ENCODE measurements at regions not wholly inside any gene's neighbourhood (a gene's known extent, or its start where the extent isn't known, plus 50 kb on each side); places are given as distances from the start of the nearest gene placed in this dataset.
A peak's percentile ranks its signal among the peaks of the same experiment; 100 is the strongest.

DNA sequence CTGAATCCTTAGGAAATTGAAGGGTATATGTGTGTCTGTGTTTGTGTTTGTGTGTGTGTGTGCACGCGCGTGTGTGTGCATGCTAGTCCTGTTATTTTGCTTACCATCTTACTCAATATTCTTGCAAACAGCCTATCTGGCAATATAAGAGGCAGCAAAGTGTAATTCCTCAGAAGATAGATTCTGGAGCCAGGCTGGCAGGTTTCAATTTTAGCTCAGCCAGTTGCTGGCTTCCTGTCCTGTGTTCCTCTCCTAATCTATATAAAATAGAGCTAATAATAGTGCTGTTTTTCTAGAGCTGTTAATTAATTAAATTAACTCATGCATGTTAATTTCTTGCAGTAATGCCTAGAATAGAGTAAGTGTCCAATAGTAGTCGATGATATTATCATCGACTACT lies 256.2 kb downstream of the PIK3C3 start:
- no peaks in the 10 kb centered on the region for H3K4me1 ChIP-seq (ENCODE audit: insufficient read depth)
- no peak for DNase-seq (ENCODE audit: extremely low spot score)
- H3K27ac ChIP-seq (ENCODE audit: low read depth), result no peak overlapping the region
- no peak overlapping the region for H3K4me3 ChIP-seq (ENCODE audit: low read depth, low read length)
- H3K36me3 ChIP-seq (ENCODE audit: insufficient read depth), result no peaks in the 10 kb centered on the region
- 97% methylated on average over 5 of the region's 5 CpGs for WGBS

DNA sequence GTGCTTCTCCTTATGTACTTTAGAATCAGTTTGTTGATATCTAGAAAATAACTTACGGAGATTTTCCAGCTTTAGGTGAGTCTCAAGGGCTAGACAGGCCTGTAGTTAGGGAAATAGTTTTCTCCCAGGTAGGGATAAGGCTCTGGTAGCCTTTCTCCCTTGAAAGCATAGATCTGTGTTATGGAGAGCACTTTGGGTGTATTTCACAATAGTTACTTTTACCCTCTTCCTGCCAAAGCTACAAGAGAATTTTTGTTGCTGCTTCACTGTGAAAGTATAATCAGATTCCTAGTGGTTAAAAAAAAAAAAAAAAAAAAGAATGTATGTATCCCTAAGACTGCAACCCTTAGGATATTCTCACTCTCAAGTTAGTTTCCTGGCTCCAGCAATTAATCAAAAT lies 267.5 kb downstream of the PIK3C3 start:
- H3K4me1 ChIP-seq (ENCODE audit: insufficient read depth), result no peaks in the 10 kb centered on the region
- 74% methylated on average over 1 of the region's 1 CpG for WGBS
- H3K36me3 ChIP-seq (ENCODE audit: insufficient read depth), result no peaks in the 10 kb centered on the region
- H3K4me3 ChIP-seq (ENCODE audit: low read depth, low read length), result no peak overlapping the region
- DNase-seq (ENCODE audit: extremely low spot score), result no peak
- no peak overlapping the region for H3K27ac ChIP-seq (ENCODE audit: low read depth)

DNA sequence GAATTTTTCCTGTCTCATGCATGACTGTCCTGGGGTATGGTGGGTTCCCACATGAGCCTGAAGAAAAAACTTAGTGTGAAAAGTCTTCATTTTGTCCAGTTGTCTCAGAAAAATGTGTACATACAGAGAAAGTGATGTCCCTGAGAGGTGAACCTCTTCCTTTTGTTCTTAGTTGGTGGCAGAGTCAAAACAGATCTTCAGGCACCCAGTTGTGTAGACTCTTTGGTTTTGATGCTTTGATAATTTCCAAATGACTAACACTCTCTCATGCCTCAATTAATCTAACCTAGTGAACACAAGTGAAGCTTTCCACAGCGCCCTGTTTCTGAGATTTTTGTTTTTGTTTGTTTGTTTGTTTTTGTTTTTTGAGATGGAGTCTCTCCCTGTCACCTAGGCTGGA lies 273.5 kb downstream of the PIK3C3 start:
- no peaks in the 10 kb centered on the region for H3K4me1 ChIP-seq (ENCODE audit: insufficient read depth)
- no peaks in the 10 kb centered on the region for H3K36me3 ChIP-seq (ENCODE audit: insufficient read depth)
- no peak for DNase-seq (ENCODE audit: extremely low spot score)
- 89% methylated on average over 1 of the region's 1 CpG for WGBS
- H3K4me3 ChIP-seq (ENCODE audit: low read depth, low read length), result no peak overlapping the region
- no peak overlapping the region for H3K27ac ChIP-seq (ENCODE audit: low read depth)

DNA sequence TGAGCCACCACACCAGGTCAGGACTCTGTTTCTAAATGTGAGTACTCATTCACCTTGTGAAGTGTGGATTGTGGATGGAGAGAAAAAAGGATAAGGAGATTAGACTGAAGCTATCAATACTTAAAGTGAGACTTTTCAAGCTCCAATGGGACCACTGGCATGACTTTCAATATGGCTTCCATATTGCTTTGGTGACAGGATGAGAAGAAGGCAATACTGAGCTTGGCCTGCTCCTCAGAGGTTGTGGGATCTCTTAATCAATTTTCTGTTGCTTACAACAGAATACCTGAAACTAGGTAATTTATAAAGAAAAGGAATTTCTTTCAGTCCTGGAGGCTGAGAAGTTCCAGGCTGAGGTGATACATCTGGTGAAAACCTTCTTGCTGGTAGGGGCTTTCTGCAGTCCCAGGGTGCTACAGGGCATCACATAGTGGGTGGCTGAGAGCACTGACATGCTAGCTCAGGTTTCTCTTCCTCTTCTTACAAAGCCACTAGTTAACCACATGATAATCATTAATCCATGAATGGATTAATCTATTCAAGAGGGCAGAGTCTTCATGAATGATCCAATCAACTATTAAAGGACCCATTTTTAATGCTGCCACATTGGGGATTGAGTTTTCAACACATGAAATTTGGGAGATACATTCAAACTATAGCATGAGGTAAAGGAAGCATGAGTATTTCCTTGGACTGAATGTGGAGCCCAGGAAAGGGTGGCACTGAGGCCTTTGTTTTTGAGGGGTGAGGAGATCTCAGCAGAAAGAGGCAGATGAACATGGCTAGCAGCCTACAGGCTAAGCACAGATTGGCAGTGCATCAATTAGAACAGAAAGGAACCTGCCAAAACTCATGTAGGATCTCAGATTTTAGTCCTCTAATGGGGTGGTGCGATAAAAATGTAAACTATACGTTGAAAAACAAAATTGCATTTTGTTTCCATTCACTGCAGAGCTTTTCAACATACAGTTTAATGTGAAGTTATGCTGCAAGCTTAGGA lies 274.5 kb downstream of the PIK3C3 start:
- no peak overlapping the region for H3K27ac ChIP-seq (ENCODE audit: low read depth)
- H3K36me3 ChIP-seq (ENCODE audit: insufficient read depth), result no peaks in the 10 kb centered on the region
- DNase-seq (ENCODE audit: extremely low spot score), result no peak
- 86% methylated on average over 2 of the region's 2 CpGs for WGBS
- no peak overlapping the region for H3K4me3 ChIP-seq (ENCODE audit: low read depth, low read length)
- H3K4me1 ChIP-seq (ENCODE audit: insufficient read depth), result no peaks in the 10 kb centered on the region

DNA sequence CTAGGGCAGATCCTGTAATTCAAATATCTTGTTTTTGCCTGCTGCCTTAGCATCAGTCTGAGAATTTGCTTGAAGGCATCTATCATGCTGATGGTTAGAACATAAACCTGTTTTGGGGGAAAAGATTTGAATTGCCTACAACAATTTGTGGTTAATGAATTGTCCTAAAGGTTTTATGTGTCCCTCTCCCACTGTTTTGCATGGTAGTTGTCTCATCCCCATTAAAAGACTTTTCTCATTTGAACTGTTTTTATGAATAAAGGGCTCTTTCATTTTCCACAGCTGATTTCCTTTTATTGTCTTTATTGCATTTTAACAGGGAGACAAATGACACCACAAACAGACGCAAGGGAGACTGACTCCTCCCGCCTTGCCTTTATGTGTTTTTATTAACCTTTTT lies 275.6 kb downstream of the PIK3C3 start:
- no peaks in the 10 kb centered on the region for H3K4me1 ChIP-seq (ENCODE audit: insufficient read depth)
- 26% methylated on average over 2 of the region's 2 CpGs for WGBS
- no peak for DNase-seq (ENCODE audit: extremely low spot score)
- no peak overlapping the region for H3K27ac ChIP-seq (ENCODE audit: low read depth)
- no peak overlapping the region for H3K4me3 ChIP-seq (ENCODE audit: low read depth, low read length)
- no peaks in the 10 kb centered on the region for H3K36me3 ChIP-seq (ENCODE audit: insufficient read depth)

DNA sequence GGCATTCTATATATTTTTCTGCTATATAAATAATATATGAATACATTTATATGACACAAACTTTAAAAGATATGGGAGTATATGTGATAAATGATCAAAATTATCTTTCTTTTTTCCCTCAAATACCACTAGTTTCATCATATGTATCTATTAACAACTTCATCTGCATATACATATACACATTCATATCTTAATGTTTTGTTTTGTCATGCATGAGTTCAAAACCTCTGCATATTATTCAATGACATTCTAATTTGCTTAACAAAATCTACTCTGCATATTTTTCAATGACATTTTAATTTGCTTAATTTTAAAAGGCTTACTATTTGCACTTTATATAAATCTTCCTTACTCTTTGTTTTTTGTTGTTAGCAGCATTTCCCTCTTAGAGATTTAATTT lies 276.2 kb downstream of the PIK3C3 start:
- Histone ChIP-seq H3K36me3 (ENCODE audit: insufficient read depth) (no peaks in the 10 kb centered on the region), H3K27ac (ENCODE audit: low read depth) (no peak overlapping the region), H3K4me3 (ENCODE audit: low read depth, low read length) (no peak overlapping the region), H3K4me1 (ENCODE audit: insufficient read depth) (no peaks in the 10 kb centered on the region)
- no peak for DNase-seq (ENCODE audit: extremely low spot score)

DNA sequence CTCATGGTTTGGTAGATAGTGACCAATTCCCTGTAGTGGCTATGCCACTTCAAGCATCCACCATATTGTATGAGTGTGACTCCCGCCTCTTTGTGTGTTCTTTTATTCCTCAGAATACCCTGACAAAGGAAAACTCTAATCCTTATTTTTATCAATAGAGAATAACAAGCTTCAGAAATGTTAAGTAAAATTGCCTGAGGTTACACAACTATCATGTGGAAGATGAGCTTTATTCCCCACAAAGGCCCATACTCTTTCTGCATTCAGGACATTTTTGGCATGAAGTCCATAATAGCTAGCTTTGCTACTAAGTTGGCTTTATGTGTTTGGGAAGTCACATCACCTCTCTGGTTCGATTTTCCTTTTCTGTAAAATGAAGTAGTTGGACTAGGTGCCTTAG lies 276.8 kb downstream of the PIK3C3 start:
- Histone ChIP-seq H3K27ac (ENCODE audit: low read depth) (no peak overlapping the region), H3K4me1 (ENCODE audit: insufficient read depth) (no peaks in the 10 kb centered on the region), H3K36me3 (ENCODE audit: insufficient read depth) (no peaks in the 10 kb centered on the region), H3K4me3 (ENCODE audit: low read depth, low read length) (no peak overlapping the region)
- DNase-seq (ENCODE audit: extremely low spot score), result no peak
- 80% methylated on average over 2 of the region's 2 CpGs for WGBS

DNA sequence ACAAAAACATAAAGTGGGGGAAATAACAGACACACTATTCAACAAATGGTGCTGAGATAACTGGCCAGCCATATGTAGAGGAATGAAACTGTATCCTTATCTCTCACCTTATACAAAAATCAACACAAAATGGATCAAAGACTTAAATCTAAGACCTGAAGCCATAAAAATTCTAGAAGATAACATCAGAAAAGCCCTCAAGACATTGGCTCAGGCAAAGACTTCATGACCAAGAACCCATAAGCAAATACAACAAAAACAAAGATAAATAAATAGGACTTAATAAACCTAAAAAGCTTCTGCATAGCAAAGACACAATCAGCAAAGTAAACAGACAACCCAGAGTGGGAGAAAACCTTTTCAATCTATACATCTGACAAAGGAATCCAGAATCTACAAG lies 278.9 kb downstream of the PIK3C3 start:
- no peak for DNase-seq (ENCODE audit: extremely low spot score)
- Histone ChIP-seq H3K4me3 (ENCODE audit: low read depth, low read length) (no peak overlapping the region), H3K4me1 (ENCODE audit: insufficient read depth) (no peaks in the 10 kb centered on the region), H3K36me3 (ENCODE audit: insufficient read depth) (no peaks in the 10 kb centered on the region), H3K27ac (ENCODE audit: low read depth) (no peak overlapping the region)

DNA sequence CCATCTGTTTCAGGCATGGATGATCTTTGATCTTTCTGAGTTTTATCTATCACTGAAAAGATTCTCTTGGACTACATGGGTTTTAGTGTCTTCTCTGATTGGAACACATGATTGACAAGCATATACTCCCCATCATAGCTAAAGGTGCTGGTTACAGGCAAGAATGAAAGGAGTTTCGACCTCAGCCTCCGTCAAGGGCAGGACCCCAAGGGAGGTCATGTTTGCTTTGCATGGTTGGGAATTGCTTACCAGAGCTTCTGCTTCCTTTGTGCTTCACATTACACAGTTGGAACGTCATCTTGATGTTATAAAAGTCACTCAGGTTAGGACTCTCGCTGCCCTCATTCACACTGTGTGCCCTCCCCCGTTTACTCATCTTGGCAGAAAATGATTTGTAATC lies 287.7 kb downstream of the PIK3C3 start:
- no peaks in the 10 kb centered on the region for H3K36me3 ChIP-seq (ENCODE audit: insufficient read depth)
- H3K4me1 ChIP-seq (ENCODE audit: insufficient read depth), result no peaks in the 10 kb centered on the region
- no peak overlapping the region for H3K27ac ChIP-seq (ENCODE audit: low read depth)
- no peak for DNase-seq (ENCODE audit: extremely low spot score)
- H3K4me3 ChIP-seq (ENCODE audit: low read depth, low read length), result no peak overlapping the region
- 55% methylated on average over 5 of the region's 5 CpGs for WGBS

DNA sequence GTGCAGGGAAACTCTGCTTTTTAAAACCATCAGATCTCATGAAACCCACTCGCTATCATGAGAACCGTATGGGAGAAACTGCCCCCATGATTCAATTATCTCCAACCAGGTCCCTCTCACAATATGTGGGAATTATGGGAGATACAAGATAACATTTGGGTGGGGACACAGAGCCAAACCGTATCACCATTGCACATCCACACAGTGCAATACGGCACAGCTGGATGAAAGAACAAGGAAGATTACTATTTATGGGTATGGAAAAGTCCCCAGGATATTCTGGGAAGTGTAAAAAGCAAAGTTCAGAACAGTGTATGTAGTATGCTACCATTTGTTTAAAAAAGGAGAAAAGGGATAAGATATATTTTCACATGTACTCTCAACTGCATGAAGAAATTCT lies 290.1 kb downstream of the PIK3C3 start:
- WGBS, result 83% methylated on average over 4 of the region's 4 CpGs
- Histone ChIP-seq H3K36me3 (ENCODE audit: insufficient read depth) (no peaks in the 10 kb centered on the region), H3K4me3 (ENCODE audit: low read depth, low read length) (no peak overlapping the region), H3K4me1 (ENCODE audit: insufficient read depth) (no peaks in the 10 kb centered on the region), H3K27ac (ENCODE audit: low read depth) (no peak overlapping the region)
- DNase-seq (ENCODE audit: extremely low spot score), result no peak

DNA sequence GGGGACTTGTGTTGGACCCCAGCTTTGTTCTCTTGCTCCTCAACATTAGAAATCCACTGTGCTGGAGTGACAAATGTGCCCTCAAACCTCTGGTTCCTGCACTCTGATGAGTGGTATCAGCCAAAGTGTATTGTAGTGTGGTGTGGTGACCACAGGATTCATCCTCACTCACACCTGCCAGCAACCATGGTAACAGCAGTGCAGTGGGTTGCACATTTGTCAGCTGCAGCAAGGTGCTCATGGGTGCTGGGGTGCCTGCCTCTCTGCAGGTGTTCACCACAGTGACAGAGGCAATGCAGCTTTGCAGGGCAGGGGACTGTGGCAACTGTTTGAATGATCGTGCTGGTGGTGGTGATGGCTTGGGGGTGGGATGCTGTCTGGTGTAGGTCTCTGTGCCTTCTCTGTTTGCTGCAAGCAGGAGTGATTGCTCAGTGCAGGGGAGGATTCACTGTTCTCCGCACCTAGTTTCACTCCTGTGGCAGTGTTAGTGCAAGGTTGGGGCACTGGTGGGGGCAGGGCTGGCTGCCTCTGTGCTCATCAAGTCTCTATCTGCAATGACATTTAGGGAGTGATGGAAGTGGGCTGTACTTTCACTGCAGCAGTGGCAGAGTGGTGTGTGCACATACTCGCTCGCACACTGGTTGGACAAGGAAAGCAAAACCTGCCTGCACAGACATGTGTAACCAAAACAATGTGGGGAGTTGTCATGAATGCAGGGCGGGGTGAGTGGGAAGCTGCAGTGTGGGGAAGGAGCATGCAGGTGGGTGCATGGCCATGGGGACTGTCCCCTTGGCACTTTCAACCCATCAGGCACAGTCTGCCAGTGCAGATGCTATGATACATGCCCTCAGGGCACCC lies 301.1 kb downstream of the PIK3C3 start:
- no peaks in the 10 kb centered on the region for H3K36me3 ChIP-seq (ENCODE audit: insufficient read depth)
- WGBS, result 83% methylated on average over 5 of the region's 5 CpGs
- H3K4me3 ChIP-seq (ENCODE audit: low read depth, low read length), result no peak overlapping the region
- peak; percentile 23 for DNase-seq (ENCODE audit: extremely low spot score)
- no peaks in the 10 kb centered on the region for H3K4me1 ChIP-seq (ENCODE audit: insufficient read depth)
- H3K27ac ChIP-seq (ENCODE audit: low read depth), result no peak overlapping the region

DNA sequence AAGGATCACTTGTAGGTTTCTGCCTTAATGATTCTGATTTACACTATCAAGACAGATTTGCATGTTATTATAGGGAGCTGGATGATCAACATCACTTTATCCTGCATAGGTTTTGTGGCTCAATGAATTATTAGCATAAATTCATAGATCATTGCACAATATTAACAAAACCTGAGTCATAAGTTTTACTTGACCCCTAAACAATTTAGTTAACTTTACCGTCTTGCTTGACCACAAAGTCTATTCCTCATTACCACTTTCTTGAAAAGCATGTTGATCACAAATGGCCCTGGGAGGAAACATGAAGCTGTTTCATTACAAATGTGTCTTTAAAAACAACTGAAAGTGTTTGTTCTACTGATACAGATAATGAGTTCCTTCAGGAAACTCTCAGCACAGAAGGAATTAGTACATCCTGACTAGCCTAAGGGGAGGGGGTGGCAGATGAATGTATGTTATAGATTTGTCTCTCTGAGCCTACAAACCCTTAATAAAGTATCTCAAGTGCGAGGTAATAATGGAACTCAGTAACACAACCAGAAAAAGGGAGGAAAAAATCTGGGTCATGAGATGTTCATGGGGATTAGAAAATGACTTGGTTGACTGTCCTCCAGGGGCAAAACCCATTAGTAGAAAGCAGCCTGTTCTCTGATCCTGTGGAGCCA lies 303.4 kb downstream of the PIK3C3 start:
- DNase-seq (ENCODE audit: extremely low spot score), result no peak
- no peak overlapping the region for H3K4me3 ChIP-seq (ENCODE audit: low read depth, low read length)
- H3K27ac ChIP-seq (ENCODE audit: low read depth), result no peak overlapping the region
- H3K4me1 ChIP-seq (ENCODE audit: insufficient read depth), result no peaks in the 10 kb centered on the region
- no peaks in the 10 kb centered on the region for H3K36me3 ChIP-seq (ENCODE audit: insufficient read depth)
- 80% methylated on average over 2 of the region's 2 CpGs for WGBS

DNA sequence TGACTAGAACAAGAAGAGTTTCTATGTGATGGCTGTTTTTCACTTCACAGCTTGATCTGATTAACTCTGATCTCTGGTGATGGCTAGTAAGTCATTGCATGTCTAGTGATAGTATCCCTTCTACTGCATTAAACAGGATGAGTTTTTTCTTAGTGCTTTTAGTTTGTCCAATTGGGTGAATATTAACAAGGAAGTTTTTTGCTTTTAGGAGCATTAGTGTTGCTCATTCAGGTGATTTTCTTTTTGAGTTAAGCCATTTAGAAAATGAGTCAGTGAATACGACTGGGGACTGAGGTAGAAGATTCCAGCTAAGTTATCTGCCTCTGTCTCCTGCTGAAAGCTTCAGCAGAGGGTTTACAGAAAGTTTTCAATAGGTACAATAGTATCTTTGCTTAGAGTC lies 306.7 kb downstream of the PIK3C3 start:
- no peak for DNase-seq (ENCODE audit: extremely low spot score)
- no peaks in the 10 kb centered on the region for H3K36me3 ChIP-seq (ENCODE audit: insufficient read depth)
- no peak overlapping the region for H3K4me3 ChIP-seq (ENCODE audit: low read depth, low read length)
- WGBS, result 73% methylated on average over 1 of the region's 1 CpG
- H3K4me1 ChIP-seq (ENCODE audit: insufficient read depth), result no peaks in the 10 kb centered on the region
- no peak overlapping the region for H3K27ac ChIP-seq (ENCODE audit: low read depth)

DNA sequence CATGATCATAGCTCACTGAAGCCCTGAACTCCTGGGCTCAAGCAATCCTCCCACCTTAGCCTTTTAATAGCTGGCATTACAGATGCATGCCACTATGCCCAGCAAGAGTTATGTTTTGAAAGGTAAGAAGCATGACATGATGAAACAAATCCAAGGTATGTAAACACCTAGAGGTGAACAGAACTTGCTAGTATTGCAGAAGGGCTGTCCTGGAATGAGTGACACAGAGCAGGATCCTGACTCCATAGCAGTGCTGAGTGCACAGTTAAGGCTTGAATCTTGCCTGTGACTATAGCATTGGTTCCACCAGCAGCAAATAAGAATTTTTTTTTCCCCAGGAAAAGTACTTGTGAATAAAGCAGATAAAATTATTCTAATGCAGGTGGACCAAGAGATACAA lies 309.5 kb downstream of the PIK3C3 start:
- Histone ChIP-seq H3K36me3 (ENCODE audit: insufficient read depth) (no peaks in the 10 kb centered on the region), H3K27ac (ENCODE audit: low read depth) (no peak overlapping the region), H3K4me3 (ENCODE audit: low read depth, low read length) (no peak overlapping the region), H3K4me1 (ENCODE audit: insufficient read depth) (no peaks in the 10 kb centered on the region)
- no peak for DNase-seq (ENCODE audit: extremely low spot score)

Data from urinary bladder (tissue), 3 donors.